Lower lobe of right lung (tissue), 2 donors: ENCODE measurements at regions not wholly inside any gene's neighbourhood (a gene's known extent, or its start where the extent isn't known, plus 50 kb on each side); places are given as distances from the start of the nearest gene placed in this dataset.

Experiments
- ATAC-seq, 2 donors: fragments of 200-7000 bp; cut with Tn5 transposase; one replicate each; pipeline ENCODE4 v1.9.1; 2020 to 2022; ENCODE audit warnings: mild to moderate bottlenecking in 2 of 2, moderate library complexity in 2 of 2
- DNase-seq: peaks from one replicate; pipeline ENCODE4 v3.0.0-alpha.2; 2020
- H3K27ac ChIP-seq: fragments of 200-600 bp; one replicate; pipeline ENCODE4 v1.8.0; 2022
- H3K27me3 ChIP-seq: fragments of 200-600 bp; one replicate; pipeline ENCODE4 v1.8.0; 2022; ENCODE audit warnings: low read depth
- H3K36me3 ChIP-seq: fragments of 200-600 bp; one replicate; pipeline ENCODE4 v1.8.0; 2022; ENCODE audit warnings: mild to moderate bottlenecking
- H3K4me1 ChIP-seq: fragments of 200-600 bp; one replicate; pipeline ENCODE4 v1.8.0; 2022
- H3K4me3 ChIP-seq: fragments of 200-600 bp; one replicate; pipeline ENCODE4 v1.8.0; 2022; ENCODE audit warnings: mild to moderate bottlenecking
- H3K9me3 ChIP-seq: fragments of 200-600 bp; one replicate; pipeline ENCODE4 v1.8.0; 2022
- intact Hi-C: fragments of 100-400 bp; cut with DNase I; formaldehyde crosslinking; loops from one replicate; pipeline ENCODE4 v1.11.0; 2022
- TF ChIP-seq, protein P1 (sequence below): fragments of 200-600 bp; IDR thresholded peaks from one replicate; pipeline ENCODE4 v1.8.0; 2022; ENCODE audit warnings: antibody characterized with exemption, mild to moderate bottlenecking
- donor health status: DM: no; HTN: yes; CAD: no; lungs with severe emphysema.

DNA sequence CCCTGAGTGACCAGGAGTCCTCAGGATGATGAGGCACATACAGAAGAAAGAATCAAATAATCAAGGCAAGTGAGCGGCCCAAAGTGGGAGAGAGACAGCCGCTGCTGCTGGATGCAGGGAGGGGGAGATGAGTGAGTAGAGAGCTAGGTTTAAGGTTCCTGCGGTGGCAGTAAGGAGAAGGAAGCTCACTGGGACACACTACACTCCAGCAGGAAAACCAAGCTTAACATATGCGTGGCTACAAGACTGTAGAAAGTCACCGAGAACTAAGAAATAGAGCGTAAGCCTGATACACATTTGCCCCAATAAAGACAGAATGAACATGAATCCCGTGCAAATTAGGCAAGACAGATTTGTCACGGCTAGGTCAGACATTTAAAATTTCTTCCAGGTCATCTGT lies 470.2 kb downstream of the KDM4C start:
- Histone ChIP-seq H3K36me3 (no peaks in the 10 kb centered on the region), H3K27me3 (no peaks in the 10 kb centered on the region), H3K4me1 (no peaks in the 10 kb centered on the region), H3K9me3 (no peaks in the 10 kb centered on the region), H3K27ac (no peak overlapping the region), H3K4me3 (no peak overlapping the region)
- intact Hi-C loops = no loop called here
- ATAC-seq (no peak), DNase-seq (no peak)
- TF ChIP-seq, protein P1, sequence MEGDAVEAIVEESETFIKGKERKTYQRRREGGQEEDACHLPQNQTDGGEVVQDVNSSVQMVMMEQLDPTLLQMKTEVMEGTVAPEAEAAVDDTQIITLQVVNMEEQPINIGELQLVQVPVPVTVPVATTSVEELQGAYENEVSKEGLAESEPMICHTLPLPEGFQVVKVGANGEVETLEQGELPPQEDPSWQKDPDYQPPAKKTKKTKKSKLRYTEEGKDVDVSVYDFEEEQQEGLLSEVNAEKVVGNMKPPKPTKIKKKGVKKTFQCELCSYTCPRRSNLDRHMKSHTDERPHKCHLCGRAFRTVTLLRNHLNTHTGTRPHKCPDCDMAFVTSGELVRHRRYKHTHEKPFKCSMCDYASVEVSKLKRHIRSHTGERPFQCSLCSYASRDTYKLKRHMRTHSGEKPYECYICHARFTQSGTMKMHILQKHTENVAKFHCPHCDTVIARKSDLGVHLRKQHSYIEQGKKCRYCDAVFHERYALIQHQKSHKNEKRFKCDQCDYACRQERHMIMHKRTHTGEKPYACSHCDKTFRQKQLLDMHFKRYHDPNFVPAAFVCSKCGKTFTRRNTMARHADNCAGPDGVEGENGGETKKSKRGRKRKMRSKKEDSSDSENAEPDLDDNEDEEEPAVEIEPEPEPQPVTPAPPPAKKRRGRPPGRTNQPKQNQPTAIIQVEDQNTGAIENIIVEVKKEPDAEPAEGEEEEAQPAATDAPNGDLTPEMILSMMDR = no peak

DNA sequence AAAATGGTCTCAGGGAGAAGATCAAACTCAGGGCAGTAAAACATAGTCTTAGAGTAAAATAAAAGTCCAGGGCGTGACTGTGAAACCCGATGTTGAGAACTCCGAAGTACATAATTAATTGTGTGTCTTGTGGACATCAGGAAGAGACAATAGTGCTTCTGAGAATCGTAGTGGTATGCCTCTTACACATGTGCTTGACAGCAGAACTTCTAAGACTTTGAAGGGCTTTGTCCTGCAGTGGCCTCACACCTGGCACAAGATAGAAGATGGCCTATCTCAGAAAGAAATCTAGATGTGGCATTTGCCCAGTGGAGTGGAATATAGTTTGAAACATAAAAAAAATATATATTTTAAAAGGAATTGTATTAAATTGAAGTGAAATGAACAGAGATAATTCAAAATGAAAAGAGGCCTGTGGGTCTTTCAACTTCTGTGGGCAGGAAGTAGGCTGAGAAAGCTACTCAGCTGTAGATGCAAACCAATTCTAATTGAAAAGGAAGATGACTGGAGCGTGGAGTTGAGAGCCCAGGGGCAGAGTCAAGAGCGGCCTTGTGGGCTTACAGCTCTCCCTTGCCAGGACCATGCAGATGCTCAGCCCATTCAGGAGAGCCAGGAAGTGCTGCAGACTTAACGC lies 468.4 kb downstream of the KDM4C start:
- DNase-seq (no peak), ATAC-seq (no peak)
- no peaks in the 10 kb centered on the region for H3K27me3 ChIP-seq
- no peaks in the 10 kb centered on the region for H3K9me3 ChIP-seq
- intact Hi-C loops = no loop called here
- no peaks in the 10 kb centered on the region for H3K36me3 ChIP-seq
- no peaks in the 10 kb centered on the region for H3K4me1 ChIP-seq
- no peak overlapping the region for H3K27ac ChIP-seq
- TF ChIP-seq, protein P1 = no peak
- no peak overlapping the region for H3K4me3 ChIP-seq
